ENCODE measurements at regions not wholly inside any gene's neighbourhood (a gene's known extent, or its start where the extent isn't known, plus 50 kb on each side); places are given as distances from the start of the nearest gene placed in this dataset.
"Not testable (repeated sequence)": the region's sequence is repeated elsewhere in the genome, so short reads cannot be mapped to it uniquely, and the experiment has no call there.

DNA sequence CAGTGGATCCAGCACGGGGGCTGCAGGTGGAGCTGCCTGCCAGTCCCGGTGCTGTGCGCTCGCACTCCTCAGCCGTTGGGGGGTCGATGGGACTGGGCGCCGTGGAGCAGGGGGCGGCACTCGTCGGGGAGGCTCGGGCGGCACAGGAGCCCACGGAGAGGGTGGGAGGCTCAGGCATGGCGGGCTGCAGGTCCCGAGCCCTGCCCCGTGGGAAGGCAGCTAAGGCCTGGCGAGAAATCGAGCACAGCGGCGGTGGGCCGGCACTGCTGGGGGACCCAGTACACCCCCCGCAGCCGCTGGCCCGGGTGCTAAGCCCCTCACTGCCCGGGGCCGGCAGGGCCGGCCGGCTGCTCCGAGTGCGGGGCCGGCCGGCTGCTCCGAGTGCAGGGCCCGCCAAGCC, 52.3 kb upstream of the MARK1 start:
- not testable (repeated sequence) for DNase-seq; H3K36me3 ChIP-seq (ENCODE audit: insufficient read depth, low read length); H3K4me1 ChIP-seq (ENCODE audit: low read length); H3K9ac ChIP-seq (ENCODE audit: low read length); H3K27ac ChIP-seq (ENCODE audit: low read length); H2AFZ ChIP-seq (ENCODE audit: low read length); H3K4me3 ChIP-seq (ENCODE audit: low read length); H3K9me3 ChIP-seq (ENCODE audit: low read length); H3K9me2 ChIP-seq (replicated peaks; ENCODE audit: insufficient read depth, low read length); H3K79me2 ChIP-seq (ENCODE audit: low read length); H3K27me3 ChIP-seq (ENCODE audit: low read length); H4K20me1 ChIP-seq (ENCODE audit: insufficient read depth, low read depth, low read length); H3K4me2 ChIP-seq (ENCODE audit: low read depth, low read length, poor library complexity, severe bottlenecking)

DNA sequence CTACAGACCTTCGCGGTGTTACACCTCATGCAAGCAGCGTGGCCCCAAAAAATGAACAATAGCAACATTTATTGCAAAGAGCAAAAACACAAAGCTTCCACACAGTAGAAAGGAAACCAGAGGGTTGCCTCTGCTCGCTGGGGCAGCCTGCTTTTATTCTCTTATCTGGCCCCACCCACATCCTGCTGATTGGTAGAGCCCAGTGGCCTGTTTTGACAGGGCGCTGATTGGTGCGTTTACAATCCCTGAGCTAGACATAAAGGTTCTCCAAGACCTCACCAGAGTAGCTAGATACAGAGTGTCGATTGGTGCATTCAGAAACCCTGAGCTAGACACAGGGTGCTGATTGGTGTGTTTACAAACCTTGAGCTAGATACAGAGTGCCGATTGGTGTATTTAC, 52.8 kb upstream of the MARK1 start:
- not testable (repeated sequence) for H3K9ac ChIP-seq (ENCODE audit: low read length); H3K9me2 ChIP-seq (replicated peaks; ENCODE audit: insufficient read depth, low read length); H3K4me1 ChIP-seq (ENCODE audit: low read length); H3K4me2 ChIP-seq (ENCODE audit: low read depth, low read length, poor library complexity, severe bottlenecking); H3K27me3 ChIP-seq (ENCODE audit: low read length); H4K20me1 ChIP-seq (ENCODE audit: insufficient read depth, low read depth, low read length); H3K9me3 ChIP-seq (ENCODE audit: low read length); H3K27ac ChIP-seq (ENCODE audit: low read length); DNase-seq; H3K36me3 ChIP-seq (ENCODE audit: insufficient read depth, low read length); H2AFZ ChIP-seq (ENCODE audit: low read length); H3K79me2 ChIP-seq (ENCODE audit: low read length); H3K4me3 ChIP-seq (ENCODE audit: low read length)

DNA sequence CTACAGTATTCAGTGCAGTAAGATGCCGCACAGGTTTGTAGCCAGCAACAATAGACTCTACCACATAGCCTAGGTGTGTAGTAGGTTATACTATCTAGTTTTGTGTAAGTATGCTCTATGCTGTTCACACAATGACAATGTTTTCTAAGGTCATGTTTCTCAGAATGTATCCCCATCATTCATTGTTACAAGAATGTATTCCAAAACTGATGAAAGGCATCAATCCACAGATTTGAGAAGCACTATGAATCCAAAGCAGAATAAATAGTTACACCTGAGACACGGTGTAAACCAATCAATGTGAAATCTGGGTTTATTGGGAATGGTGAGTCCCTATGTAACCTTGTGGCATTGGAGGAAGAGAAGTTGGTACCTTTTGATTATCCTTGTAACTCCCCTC, 54.5 kb upstream of the MARK1 start:
- Histone ChIP-seq H3K9me3 (ENCODE audit: low read length) (no peaks in the 10 kb centered on the region), H4K20me1 (ENCODE audit: insufficient read depth, low read depth, low read length) (no peaks in the 10 kb centered on the region), H2AFZ (ENCODE audit: low read length) (no peak overlapping the region), H3K4me1 (ENCODE audit: low read length) (no peaks in the 10 kb centered on the region), H3K9me2 (replicated peaks; ENCODE audit: insufficient read depth, low read length) (no peaks in the 10 kb centered on the region), H3K36me3 (ENCODE audit: insufficient read depth, low read length) (no peaks in the 10 kb centered on the region), H3K79me2 (ENCODE audit: low read length) (no peaks in the 10 kb centered on the region), H3K27ac (ENCODE audit: low read length) (no peak overlapping the region), H3K9ac (ENCODE audit: low read length) (no peak overlapping the region), H3K4me3 (ENCODE audit: low read length) (no peak overlapping the region), H3K27me3 (ENCODE audit: low read length) (no peaks in the 10 kb centered on the region), H3K4me2 (ENCODE audit: low read depth, low read length, poor library complexity, severe bottlenecking) (no peak overlapping the region)
- no peak for DNase-seq

DNA sequence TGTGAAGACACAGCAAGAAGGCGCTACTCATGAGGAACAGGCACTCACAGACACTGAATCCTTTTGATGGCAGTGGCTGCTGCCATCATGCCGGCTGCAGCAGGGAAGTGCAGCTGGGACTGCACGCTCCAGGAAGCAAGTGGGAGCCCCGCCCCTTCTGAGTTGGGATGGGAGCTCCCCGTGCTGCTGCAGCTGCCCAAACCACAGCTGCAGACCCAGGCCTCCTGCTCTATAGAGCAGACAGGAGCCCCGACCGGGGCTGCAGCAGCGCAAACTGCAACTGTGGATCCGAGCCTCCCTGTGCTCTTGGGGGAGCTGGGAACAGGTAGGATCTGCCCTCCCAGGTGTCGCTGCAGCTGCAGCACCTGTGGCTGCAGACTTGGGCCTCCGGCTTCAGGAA, 65.2 kb upstream of the MARK1 start:
- no peak overlapping the region for H3K4me2 ChIP-seq (ENCODE audit: low read depth, low read length, poor library complexity, severe bottlenecking)
- no peak for DNase-seq

DNA sequence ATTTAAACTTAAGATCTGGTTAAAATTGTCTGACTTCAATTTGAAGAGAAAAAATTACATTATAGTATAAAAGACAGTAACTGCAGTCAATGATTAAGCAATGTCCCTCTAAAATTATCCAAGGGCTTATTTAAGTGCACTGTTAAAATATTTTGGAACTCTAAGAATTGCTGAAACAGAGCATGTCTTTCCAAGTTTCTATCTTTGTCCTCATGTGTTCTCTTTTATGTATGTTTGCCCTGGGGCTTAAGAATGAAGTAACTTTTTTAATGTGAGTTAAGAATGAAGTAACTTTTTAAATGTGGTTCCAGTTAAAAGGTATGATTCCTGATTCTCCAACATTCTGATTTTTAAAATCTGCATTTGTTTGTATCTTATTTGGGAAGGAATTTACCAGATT, 69.0 kb upstream of the MARK1 start:
- DNase-seq: no peak
- no peak overlapping the region for H3K4me3 ChIP-seq (ENCODE audit: low read length)
- no peaks in the 10 kb centered on the region for H3K9me2 ChIP-seq (replicated peaks; ENCODE audit: insufficient read depth, low read length)
- H3K4me2 ChIP-seq (ENCODE audit: low read depth, low read length, poor library complexity, severe bottlenecking): no peak overlapping the region
- H3K27me3 ChIP-seq (ENCODE audit: low read length): no peaks in the 10 kb centered on the region
- no peaks in the 10 kb centered on the region for H4K20me1 ChIP-seq (ENCODE audit: insufficient read depth, low read depth, low read length)
- no peaks in the 10 kb centered on the region for H3K9me3 ChIP-seq (ENCODE audit: low read length)
- H3K9ac ChIP-seq (ENCODE audit: low read length): no peak overlapping the region
- no peaks in the 10 kb centered on the region for H3K4me1 ChIP-seq (ENCODE audit: low read length)
- H3K79me2 ChIP-seq (ENCODE audit: low read length): no peaks in the 10 kb centered on the region
- H3K36me3 ChIP-seq (ENCODE audit: insufficient read depth, low read length): no peaks in the 10 kb centered on the region
- no peak overlapping the region for H3K27ac ChIP-seq (ENCODE audit: low read length)
- no peak overlapping the region for H2AFZ ChIP-seq (ENCODE audit: low read length)

More for the DNA sequence above, 65.2 kb upstream of the MARK1 start:
- H3K9me2 ChIP-seq (replicated peaks; ENCODE audit: insufficient read depth, low read length): no peaks in the 10 kb centered on the region
- no peak overlapping the region for H3K27ac ChIP-seq (ENCODE audit: low read length)
- no peaks in the 10 kb centered on the region for H4K20me1 ChIP-seq (ENCODE audit: insufficient read depth, low read depth, low read length)
- H3K79me2 ChIP-seq (ENCODE audit: low read length): no peaks in the 10 kb centered on the region
- no peak overlapping the region for H2AFZ ChIP-seq (ENCODE audit: low read length)
- no peak overlapping the region for H3K9ac ChIP-seq (ENCODE audit: low read length)
- no peak overlapping the region for H3K4me3 ChIP-seq (ENCODE audit: low read length)
- no peaks in the 10 kb centered on the region for H3K4me1 ChIP-seq (ENCODE audit: low read length)
- H3K9me3 ChIP-seq (ENCODE audit: low read length): no peaks in the 10 kb centered on the region
- H3K36me3 ChIP-seq (ENCODE audit: insufficient read depth, low read length): no peaks in the 10 kb centered on the region
- H3K27me3 ChIP-seq (ENCODE audit: low read length): no peaks in the 10 kb centered on the region

DNA sequence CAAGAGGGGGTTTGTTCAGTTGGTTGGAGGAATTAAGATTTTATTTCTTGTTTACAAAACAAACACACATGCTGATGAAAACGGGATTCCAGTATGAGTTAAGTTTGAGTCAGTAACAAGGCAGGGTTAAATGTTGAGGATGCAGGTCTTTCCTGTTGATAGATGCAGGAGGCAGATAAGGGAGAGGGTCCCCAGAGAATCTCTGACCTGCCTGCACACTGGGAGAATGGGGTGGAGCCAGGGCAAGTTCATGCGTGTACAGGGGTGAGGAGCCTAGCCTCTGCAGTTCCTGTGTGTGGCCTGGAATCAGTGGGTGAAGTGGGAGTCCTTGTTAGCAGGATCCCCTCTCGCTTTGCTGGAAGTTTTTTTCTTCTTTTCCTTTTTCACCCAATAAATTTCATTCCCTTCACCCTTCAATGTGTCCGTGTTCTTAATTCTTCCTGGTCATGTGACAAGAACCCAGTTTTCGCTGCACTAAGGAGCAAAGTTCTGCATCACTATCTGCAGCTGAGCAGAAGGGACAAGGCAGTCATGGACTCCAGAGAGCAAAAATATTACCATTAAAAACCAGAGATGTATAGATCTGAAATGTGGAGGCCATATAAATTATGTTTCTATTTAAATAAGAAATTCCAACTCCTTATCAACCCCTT, 69.9 kb upstream of the MARK1 start:
- H3K9me2 ChIP-seq (replicated peaks; ENCODE audit: insufficient read depth, low read length): no peaks in the 10 kb centered on the region
- H4K20me1 ChIP-seq (ENCODE audit: insufficient read depth, low read depth, low read length): no peaks in the 10 kb centered on the region
- no peaks in the 10 kb centered on the region for H3K4me1 ChIP-seq (ENCODE audit: low read length)
- DNase-seq: no peak
- H3K27me3 ChIP-seq (ENCODE audit: low read length): no peaks in the 10 kb centered on the region
- H3K36me3 ChIP-seq (ENCODE audit: insufficient read depth, low read length): no peaks in the 10 kb centered on the region
- no peak overlapping the region for H3K9ac ChIP-seq (ENCODE audit: low read length)
- H3K9me3 ChIP-seq (ENCODE audit: low read length): no peaks in the 10 kb centered on the region
- H2AFZ ChIP-seq (ENCODE audit: low read length): no peak overlapping the region
- no peak overlapping the region for H3K4me2 ChIP-seq (ENCODE audit: low read depth, low read length, poor library complexity, severe bottlenecking)
- no peak overlapping the region for H3K27ac ChIP-seq (ENCODE audit: low read length)
- no peak overlapping the region for H3K4me3 ChIP-seq (ENCODE audit: low read length)
- H3K79me2 ChIP-seq (ENCODE audit: low read length): no peaks in the 10 kb centered on the region

DNA sequence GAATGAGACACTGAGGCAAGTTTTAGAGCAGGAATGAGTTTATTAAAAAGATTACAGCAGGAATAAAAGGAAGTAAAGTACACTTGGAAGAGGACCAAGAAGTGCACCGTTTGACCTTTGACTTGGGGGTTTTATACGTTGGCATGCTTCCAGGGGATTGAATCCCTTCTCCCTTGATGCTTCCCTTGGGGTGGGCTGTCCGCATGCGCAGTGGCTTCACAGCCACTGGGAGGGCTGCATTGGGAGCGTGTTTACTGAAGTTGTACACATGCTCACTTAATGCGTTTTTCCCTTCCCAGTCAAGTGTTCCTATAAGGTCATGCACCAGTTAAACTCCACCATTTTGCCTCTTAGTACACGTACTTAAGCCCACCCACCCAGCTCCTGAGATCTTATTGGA, 72.4 kb upstream of the MARK1 start:
- H3K27me3 ChIP-seq (ENCODE audit: low read length): no peaks in the 10 kb centered on the region
- H3K4me3 ChIP-seq (ENCODE audit: low read length): no peak overlapping the region
- no peak overlapping the region for H2AFZ ChIP-seq (ENCODE audit: low read length)
- no peak overlapping the region for H3K27ac ChIP-seq (ENCODE audit: low read length)
- H3K36me3 ChIP-seq (ENCODE audit: insufficient read depth, low read length): no peaks in the 10 kb centered on the region
- DNase-seq: no peak
- H3K9ac ChIP-seq (ENCODE audit: low read length): no peak overlapping the region
- H3K79me2 ChIP-seq (ENCODE audit: low read length): no peaks in the 10 kb centered on the region
- H3K9me3 ChIP-seq (ENCODE audit: low read length): no peaks in the 10 kb centered on the region
- H4K20me1 ChIP-seq (ENCODE audit: insufficient read depth, low read depth, low read length): no peaks in the 10 kb centered on the region
- no peaks in the 10 kb centered on the region for H3K9me2 ChIP-seq (replicated peaks; ENCODE audit: insufficient read depth, low read length)
- no peaks in the 10 kb centered on the region for H3K4me1 ChIP-seq (ENCODE audit: low read length)
- H3K4me2 ChIP-seq (ENCODE audit: low read depth, low read length, poor library complexity, severe bottlenecking): no peak overlapping the region

DNA sequence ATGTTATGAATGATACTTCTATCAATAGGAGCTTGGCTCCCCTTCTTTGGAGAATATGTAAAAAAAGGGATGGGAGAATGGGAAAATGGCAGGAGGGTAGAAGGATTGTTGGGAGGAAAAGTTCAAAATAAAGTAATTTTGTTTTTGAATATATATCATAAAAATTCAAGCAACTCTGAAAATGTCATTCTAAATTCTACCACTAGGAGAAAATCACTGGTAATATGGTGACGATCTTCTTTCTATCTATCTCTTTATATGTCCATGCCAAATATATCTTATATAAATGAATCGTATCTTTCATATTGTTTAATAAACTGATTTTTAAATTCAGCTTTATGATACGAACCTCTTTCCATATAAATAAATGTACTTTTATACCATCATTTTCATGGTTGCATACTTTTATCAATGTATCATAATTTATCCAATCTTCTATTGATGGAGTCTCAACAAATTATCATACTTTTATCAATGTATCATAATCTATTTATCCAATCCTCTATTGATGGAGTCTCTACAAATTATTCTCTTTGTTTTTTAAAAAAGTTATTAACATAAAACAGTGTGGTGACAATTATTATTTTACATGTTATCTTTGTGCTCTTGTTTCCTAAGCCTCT, 73.7 kb upstream of the MARK1 start:
- Histone ChIP-seq H3K9me3 (ENCODE audit: low read length) (no peaks in the 10 kb centered on the region), H3K9me2 (replicated peaks; ENCODE audit: insufficient read depth, low read length) (no peaks in the 10 kb centered on the region), H3K36me3 (ENCODE audit: insufficient read depth, low read length) (no peaks in the 10 kb centered on the region), H3K27ac (ENCODE audit: low read length) (no peak overlapping the region), H3K4me3 (ENCODE audit: low read length) (no peak overlapping the region), H3K27me3 (ENCODE audit: low read length) (no peaks in the 10 kb centered on the region), H3K79me2 (ENCODE audit: low read length) (no peaks in the 10 kb centered on the region), H4K20me1 (ENCODE audit: insufficient read depth, low read depth, low read length) (no peaks in the 10 kb centered on the region), H3K4me2 (ENCODE audit: low read depth, low read length, poor library complexity, severe bottlenecking) (no peak overlapping the region), H3K9ac (ENCODE audit: low read length) (no peak overlapping the region), H2AFZ (ENCODE audit: low read length) (no peak overlapping the region), H3K4me1 (ENCODE audit: low read length) (no peaks in the 10 kb centered on the region)
- peak; percentile 49 for DNase-seq

All from Karpas-422 (cell line).